Right kidney (tissue), 1 donor: ENCODE measurements at regions not wholly inside any gene's neighbourhood (a gene's known extent, or its start where the extent isn't known, plus 50 kb on each side); places are given as distances from the start of the nearest gene placed in this dataset.
"Not testable (repeated sequence)": the region's sequence is repeated elsewhere in the genome, so short reads cannot be mapped to it uniquely, and the experiment has no call there.

Experiments
- DNase-seq: peaks from one replicate; pipeline ENCODE4 v3.0.0-alpha.2; 2016

DNA sequence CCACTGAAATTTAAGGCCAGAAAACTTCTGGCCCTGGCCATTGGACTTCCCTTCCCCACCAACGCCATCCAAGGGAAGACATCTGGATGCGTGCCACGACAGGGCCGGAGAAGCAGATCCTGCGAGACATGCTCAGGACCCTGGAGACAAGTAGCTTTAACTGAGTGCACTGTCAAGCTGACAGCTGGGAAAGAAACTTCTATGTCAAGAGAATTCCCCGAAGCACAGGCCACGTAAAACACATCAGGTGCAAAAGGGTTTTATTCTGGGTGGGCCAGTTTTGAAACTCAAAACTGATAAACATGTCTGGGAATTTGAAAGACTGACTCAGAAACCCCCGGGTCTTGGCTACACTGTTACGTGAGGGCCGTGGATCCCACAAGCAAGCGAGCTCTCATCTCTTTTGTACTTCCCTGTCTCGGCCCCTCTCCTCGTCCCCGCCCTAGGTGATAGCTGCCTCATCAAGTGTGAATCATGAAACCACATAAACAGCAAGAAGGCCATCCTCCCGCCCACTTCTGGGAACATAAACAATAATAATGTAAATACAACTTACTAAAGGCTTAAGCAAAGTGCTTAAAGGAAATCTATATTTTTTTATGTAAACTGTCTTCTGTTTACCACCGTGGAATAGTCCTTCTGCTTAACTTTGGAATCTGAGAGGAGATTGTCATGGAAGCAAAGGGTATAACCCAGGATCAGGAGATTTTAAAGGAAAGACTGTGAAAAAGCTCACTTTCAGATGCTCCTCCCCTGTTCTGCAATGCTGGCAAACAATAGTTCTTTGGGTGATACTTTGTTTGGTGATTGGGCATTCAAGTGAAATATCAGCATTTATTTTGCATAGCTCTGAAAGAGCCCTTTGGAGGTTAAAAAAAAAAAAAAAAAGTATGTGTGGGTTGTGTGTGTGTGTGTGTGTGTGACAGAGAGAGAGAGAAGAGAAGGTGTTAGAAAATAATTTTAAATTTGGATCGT lies 406.0 kb upstream of the MAF start:
- no peak for DNase-seq

DNA sequence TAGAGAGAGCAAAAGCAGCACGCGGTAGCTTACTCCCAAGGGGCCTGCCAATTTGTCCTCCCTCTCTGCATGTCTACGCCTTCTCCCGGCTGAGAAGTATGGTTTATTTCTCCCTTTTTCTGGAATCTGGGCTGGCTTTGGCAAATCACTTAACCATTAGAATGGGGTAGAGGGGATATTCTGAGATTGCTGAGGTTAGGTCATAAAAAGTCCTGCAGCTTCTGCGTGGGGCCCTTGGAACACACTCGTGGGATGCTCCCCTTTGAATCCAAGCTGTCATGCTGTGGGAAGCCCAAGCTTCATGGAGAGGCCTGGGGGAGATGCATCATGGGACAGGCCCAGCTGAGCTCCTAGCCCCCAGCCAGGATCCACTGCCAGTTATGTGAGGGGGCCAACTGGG lies 403.6 kb upstream of the MAF start:
- no peak for DNase-seq

DNA sequence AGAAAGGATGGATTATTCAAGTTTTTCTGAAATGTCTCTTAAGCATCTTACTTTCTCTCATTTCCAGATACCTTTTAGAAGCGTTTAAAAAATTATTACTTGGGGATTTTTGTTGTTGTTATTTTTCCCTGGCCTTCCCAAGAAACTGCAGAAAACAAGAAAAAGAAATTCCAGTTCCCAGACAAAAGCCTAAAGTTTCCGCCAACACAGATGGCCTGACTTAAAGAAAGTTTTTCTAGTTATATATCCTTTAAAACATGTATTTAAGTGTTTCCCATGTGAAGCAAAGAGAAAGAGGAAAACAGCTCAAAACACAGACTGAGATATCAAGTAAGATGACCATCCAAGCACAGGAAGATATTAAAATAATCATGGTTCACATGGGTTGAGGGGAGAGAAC lies 401.7 kb upstream of the MAF start:
- DNase-seq, result no peak

DNA sequence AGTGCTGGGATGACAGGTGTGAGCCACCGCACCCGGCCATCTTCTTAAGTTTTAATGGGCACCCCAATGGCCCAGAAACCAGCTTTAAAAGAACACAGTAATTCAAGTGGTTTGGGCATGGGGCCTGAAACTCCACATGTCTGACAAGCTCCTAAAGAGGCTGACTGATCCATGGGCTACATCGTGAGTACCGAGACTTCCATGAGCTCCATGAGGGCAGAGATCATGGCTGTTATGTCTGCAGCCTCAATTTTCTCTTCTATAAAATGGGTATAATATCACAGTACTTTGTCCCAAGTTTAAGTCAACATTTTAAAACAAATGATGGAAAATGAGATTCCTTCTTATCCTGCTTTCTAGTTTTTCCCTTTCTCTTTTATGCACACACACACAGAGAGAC lies 397.6 kb upstream of the MAF start:
- DNase-seq, result no peak

DNA sequence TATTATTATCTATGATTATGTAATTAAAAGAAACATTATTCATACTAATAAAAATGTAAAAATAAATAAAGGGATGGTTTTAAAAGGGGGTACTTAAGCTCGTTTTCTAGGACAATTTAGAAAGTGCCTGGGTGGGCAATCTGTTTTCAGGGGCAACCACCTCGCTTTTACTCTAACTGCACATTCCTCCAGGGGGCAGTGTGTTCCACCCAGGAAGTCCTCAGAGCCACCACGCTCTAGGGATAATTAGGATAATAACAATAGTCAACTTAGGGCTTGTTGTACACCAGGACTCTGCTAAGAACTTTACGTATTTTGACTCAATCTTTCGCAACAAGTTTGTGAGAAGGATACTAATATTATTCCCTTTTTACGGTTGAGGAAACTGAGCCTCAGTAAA lies 396.7 kb upstream of the MAF start:
- DNase-seq, result no peak

DNA sequence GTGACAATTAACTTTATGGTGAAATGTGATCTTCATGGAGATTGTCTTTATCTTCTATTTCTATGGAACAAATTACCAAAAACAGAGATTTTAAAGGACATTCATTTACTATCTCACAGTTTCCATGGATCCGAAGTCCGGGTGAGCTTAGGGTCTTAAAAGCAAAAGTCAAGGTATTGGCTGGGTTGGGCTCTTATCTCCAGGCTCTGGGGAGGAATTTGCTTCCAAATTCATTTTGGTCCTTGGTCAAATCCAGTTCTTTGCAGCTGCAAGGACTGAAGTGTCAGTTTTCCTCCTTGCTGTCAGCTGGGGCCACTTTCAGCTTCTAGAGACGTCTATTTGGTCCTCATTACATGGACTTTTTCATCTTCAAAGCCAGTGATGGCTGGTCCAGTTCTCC lies 395.8 kb upstream of the MAF start:
- no peak for DNase-seq

DNA sequence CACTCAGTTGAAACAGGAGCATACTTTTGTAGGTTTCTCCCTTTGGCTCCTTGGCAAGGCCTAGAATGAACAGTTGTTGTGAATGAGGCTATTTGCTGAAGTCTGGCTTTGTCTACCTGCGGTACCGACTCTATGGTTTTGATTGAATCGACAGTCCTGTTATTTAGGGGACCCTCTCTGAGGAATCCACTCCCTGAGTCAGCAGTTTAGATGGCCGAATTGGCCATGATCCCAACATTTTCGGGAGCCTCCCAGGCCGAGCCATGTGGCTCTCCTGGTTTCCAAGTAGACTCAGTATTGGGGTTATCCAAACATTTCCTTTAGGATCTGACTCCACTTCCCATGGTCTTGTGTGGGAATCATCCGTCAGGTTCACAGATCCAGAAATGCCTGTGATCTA lies 394.8 kb upstream of the MAF start:
- no peak for DNase-seq

DNA sequence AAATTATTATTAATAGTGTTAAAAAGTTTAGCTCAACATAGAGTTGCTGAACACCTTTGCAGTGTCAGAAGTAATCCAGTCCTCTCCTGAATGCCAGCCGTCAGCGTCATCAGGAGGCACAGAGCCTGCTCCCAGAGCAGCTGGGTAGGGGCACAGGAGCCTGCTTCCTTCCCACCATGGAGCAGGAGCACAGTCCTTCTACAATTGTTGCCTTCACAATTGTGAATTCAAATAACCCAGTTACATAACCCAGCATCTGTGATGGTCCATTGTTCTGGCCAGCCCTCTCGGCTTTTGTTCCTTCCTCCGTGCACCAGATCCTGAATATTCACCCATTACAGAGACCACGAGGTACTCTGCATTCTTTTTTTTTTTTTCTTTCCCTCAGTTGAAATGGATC lies 393.9 kb upstream of the MAF start:
- no peak for DNase-seq

DNA sequence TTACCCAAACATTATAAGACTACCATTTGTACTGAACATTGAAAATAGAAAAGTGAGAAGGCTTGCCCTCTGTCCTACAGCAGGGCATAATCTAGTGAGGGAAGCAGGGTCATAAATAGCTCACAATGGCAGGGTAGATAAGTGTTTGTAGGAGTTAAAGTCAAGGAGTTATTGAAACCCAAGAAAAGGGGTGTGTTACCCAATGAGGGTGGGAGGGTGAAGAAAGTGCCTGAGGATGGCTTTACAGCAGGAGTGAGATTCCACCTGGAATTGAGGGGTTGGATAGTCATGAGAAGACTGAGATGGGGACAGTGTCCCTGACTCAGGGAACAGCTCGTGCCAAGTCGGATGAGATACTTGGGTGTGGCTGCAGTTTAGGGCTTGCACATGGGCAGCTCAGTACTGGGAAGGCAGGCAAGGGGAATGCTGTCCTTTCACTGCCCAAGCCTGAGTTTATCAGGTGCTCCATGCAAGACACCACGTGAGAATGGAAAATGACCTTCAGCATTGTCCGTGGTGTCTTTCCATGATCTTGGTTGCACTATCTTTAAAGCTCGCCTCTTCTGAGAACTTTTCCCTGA lies 393.2 kb upstream of the MAF start:
- no peak for DNase-seq

DNA sequence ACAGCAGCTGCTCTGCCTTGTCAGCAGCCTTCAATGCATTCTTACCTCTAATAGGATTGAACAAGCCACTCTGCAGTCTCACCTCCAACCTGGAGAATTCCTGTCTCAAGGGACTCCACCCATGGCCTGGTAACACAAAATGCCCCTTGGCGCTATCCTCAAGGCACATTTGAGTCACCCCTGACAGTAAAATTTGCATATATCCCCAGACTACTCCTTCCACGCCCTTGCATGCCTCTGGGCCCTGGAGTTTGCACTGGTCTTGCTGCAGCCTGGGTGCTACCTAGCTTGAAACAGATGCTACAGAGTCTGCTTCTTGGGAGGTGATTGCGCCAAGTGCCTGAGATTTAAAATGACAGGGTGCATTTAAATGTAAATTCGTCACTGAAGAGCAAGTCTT lies 391.4 kb upstream of the MAF start:
- no peak for DNase-seq

DNA sequence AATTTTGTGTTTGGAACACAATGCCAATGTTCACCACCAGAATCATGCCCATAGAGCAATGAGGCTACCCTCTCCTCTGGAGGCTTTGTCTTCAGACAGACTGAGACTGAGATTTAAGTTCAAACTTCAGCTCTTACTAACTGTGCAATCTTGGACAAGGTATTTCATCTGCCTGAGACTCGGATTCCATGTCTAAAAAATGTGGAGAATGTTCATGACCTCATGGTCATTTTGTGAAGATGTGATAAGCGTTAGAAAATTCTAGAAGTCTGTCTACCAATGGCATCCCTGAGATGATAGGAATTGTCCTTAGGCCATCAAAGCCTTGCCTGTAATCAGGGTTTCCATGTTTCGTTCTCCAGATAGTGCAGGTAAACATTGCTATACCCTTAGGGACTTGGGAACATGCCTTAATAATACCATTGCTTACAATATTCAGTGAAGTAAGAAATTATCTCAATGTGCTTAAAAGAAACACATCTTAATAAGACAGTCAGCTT lies 388.2 kb upstream of the MAF start:
- DNase-seq, result no peak

DNA sequence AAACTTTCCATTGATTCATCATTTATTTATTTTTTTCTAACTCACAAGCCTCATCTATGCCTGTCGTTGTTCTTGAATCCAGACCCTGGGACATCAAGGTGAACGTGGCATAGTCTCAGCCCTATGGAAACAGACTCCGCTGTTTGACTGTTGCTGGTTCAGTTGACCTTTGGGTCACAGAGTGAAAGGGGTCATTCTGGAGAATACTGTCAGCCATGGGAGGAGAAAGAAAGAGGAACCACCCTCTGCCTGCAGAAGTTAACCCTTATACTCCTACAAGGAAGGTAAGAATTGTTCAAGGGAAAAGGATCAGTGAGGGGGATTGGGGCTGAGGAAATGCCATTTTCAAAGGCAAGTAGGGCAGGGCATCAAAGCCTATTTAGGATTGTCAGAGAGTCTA lies 387.6 kb upstream of the MAF start:
- DNase-seq, result no peak

DNA sequence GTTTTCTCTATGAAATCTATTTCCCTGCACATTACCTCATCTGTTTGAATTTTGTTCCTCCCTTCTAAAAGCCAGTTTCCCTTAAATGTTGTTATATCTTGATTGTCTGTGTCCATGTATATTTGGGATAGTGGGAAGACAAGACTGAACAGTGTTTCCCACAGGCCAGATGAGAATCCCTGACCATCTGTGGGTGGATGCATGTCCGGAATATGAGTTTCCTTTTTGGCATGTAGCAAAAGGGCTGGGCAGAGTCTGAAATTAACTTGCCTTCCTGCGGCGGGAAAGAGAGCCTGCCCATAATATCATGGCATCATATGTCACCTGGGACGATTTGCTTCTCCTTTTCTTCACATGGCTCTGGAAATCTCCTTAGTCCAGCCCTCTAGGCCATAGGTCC lies 385.8 kb upstream of the MAF start:
- DNase-seq, result no peak

DNA sequence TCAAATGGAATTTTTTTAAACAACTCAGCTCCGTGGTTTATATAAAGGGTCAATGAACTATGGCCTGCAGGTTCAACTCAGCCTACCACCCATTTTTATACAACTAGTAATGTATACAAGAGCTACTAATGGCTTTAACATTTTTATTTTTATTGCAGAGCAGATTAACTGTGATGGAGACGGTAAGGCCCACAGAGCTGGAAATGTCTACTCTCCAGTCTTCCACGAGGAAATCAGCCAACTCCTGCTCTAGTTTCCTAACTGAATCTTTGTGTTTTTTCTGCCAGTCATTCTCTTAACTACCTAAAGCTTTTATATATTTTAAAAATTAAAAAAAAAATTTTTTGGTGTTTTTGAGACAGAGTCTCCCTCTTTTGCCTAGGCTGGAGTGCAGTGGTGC lies 385.1 kb upstream of the MAF start:
- DNase-seq, result no peak

DNA sequence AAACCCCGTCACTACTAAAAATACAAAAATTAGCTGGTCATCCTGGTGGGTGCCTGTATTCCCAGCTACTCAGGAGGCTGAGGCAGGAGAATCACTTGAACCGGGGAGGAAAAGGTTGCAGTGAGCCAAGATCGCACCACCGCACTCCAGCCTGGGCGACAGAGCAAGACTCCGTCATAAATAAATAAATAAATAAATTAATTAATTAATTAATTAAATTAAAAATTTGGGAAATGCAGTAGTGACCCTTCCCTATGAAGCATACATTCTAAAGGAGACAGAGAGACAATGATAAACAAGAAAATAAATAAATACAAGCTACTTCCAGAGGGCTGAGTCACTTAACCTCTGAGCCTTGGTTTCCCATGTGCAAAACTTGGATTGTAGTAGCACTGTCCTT lies 383.6 kb upstream of the MAF start:
- not testable (repeated sequence) for DNase-seq

DNA sequence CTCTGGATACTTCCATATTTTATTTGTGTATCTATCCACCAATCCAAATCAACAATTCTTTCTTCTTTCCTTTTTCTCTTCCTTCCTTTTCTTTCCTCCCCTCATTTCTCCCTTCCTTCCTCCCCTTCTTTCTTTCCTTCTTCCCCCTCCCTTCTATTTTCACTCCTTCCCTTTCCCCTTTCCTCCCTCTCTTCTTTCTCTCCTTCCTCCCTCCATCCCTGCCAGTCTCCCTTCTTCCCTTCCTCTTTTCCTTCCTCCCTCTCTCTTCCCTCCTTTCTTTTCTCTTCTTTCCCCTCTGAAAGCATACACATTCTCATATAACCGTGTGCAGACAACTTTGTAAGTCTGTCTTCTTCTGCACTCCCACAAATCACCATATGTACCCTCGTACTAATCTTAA lies 382.3 kb upstream of the MAF start:
- no peak for DNase-seq

DNA sequence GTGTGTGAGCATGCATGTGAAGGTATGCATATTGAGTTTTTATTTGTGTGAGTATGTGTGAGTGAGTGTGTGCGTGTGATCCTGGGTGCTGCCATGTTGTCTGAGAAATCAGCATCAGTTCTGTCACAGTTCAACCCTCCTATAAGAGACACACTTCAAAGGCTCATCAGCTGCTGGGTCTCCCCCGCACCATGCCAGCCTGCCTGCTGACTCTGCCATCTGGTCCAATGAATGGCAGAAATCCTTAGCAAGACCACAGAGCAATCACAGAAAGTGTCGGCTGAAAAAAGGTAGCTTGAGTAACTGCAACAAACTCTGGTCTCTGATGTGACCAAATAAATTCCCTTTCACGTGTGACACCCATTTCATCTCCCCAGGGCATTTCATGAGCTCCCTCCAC lies 381.8 kb upstream of the MAF start:
- DNase-seq, result no peak

DNA sequence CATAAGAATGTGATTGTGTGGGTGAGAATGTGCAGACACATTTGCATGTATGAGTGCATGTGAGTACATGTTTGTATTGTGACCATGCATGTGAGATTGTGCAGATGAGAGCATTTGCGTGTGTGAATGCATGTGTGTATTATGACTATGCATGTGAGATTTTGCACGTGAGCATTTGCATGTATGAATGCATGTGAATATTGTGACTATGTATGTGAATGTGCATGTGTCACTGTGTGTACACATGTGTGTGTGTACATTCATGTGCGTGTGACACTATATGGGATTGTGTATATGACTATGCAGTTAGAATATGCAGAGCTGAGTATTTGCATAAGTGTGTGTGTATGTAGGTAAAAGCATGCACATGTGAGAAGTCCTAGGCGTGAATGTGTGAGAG lies 381.3 kb upstream of the MAF start:
- no peak for DNase-seq

DNA sequence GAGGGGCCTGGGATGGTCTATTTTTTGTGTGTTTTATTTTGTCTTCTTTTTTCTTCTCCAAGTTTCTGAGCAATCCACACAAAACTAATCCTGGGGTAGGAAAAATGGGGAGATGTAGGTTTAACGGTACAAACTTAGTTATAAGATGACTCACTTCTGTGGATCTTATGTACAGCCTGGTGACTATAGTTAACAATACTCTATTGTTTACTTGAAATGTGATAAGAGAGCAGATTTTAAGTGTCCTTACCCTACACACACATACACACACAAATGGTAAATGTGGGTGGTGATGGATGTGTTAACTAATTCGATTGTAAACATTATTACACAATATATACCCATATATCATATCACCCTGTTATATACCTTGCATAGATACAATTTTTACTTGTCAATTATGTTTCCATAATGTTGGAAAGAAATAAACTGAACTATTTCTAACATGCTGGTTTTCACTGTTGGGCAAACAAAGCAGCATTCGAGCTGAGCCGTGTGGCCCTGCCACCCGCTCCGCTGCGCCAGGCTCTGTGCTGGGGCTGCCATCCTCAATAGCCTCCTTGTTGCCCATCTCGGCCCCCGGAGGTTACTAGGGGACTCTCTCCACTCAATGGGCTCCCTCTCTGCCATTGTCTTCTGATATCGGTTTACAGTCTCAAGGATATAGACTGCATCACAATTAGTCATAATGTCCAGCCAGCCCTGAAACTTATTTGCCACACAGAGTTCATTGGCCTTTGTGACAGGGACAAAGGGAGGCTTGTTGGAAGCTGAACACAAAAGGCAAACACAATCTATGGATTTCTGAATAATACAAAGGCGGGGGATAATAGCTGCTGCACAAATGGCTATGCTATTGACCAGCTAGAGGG lies 380.3 kb upstream of the MAF start:
- no peak for DNase-seq

DNA sequence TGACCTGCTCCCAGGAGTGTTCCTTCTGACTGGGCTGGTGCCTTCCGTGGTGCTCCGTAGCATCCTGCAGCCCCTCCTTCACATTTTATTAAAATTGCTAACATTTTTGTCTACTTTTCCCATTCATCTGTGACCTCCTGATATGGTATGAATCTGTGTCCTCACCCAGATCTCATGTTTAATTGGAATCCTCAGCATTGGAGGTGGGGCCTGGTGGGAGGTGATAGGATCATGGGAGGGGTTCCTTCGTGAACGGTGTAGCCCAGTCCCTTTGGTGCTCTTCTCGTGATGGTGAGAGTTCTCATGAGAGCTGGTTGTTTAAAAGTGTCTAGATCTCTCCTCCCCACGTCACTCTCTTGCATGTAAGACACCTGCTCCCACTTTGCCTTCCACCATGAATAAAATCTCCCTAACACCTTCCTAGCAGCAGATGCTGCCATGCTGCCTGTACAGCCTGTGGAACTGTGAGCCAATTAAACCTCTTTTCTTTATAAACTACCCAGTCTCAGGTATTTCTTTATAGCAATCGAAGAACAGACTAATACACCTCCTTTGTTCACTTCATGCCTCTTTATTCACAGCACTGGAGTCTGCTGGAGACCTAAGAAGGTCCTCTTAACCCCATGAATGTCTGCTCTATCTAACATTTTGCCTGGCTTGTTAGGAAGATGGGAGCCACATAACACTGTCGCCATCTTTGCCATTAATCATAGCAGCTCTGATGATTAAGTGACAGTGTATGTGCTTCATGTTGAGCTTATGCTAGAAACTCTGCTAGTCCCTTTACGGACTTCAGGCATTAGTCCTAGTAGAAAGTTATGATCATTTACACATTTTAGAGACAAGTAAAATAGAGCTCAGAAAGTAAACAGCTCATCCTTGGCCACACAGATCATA lies 377.7 kb upstream of the MAF start:
- DNase-seq, result no peak

DNA sequence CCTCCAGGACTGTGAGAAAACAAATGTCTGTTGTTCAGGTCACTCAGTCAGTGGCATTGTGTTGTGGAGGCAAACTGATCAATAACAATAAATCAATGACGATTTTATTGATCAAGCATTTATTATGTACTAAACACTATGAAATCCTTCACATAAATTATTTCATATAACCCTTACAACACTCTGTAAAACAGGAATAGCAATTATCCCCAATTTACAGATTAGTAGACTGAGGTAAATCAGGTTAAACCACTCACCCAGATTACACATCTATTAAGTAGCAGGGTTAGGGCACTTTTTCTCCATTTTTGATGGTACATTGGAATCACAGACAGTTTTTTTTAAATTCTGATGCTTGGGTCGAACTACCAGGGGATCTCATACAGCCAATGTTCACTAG lies 372.8 kb upstream of the MAF start:
- no peak for DNase-seq
